PC-3 (cell line): ENCODE measurements at regions not wholly inside any gene's neighbourhood (a gene's known extent, or its start where the extent isn't known, plus 50 kb on each side); places are given as distances from the start of the nearest gene placed in this dataset.

Experiments
- ATAC-seq: fragments of 200-7000 bp; cut with Tn5 transposase; 2 replicates; pipeline ENCODE4 v1.9.1; 2020; ENCODE audit warnings: mild to moderate bottlenecking, moderate library complexity
- BruUV-seq: library from RNA; stranded (reverse); fragments of 400-500 nt; replicated peaks from 2 replicates; lab custom pipeline; 2021; lab: Mats Ljungman, UMichigan
- CTCF ChIA-PET: fragments of 300-600 bp; sonication (Branson Sonifier 250); formaldehyde crosslinking; loops from one replicate; lab custom pipeline; 2022; ENCODE audit warnings: antibody characterized with exemption; lab: Charles Lee
- POLR2A ChIA-PET: fragments of 300-600 bp; sonication (Branson Sonifier 250); formaldehyde crosslinking; loops from one replicate; lab custom pipeline; 2022; ENCODE audit warnings: antibody characterized with exemption; ENCODE audit not compliant: unreplicated experiment; lab: Charles Lee
- DNase-seq: peaks from one replicate; pipeline ENCODE4 v3.0.0-alpha.2; 2015
- H2AFZ ChIP-seq: fragments of 300-600 bp; sonication (generic); 2 replicates; pipeline ENCODE4 v1.6.0; 2016; ENCODE audit warnings: antibody characterized with exemption, low read length
- H3F3A ChIP-seq: fragments of 300-600 bp; sonication (generic); one replicate; pipeline ENCODE4 v1.6.0; 2017; ENCODE audit warnings: antibody characterized with exemption, low read length, control low read depth, mild to moderate bottlenecking; ENCODE audit not compliant: unreplicated experiment
- H3K27ac ChIP-seq: fragments of 300-600 bp; sonication (generic); 2 replicates; pipeline ENCODE4 v1.5.1; 2016; ENCODE audit warnings: mild to moderate bottlenecking, low read length
- H3K27me3 ChIP-seq: fragments of 300-600 bp; sonication (generic); 2 replicates; pipeline ENCODE4 v1.6.1; 2016; ENCODE audit warnings: low read length, mixed read lengths
- H3K36me3 ChIP-seq: fragments of 300-600 bp; sonication (generic); 2 replicates; pipeline ENCODE4 v1.6.1; 2016; ENCODE audit warnings: low read depth, mixed run types, low read length, mixed read lengths
- H3K4me1 ChIP-seq: fragments of 300-600 bp; sonication (generic); 2 replicates; pipeline ENCODE4 v1.5.1; 2016; ENCODE audit warnings: low read length; ENCODE audit not compliant: insufficient read depth
- H3K4me2 ChIP-seq: fragments of 300-600 bp; sonication (generic); 2 replicates; pipeline ENCODE4 v1.6.0; 2016; ENCODE audit warnings: low read length
- H3K4me3 ChIP-seq: fragments of 300-600 bp; sonication (generic); 2 replicates; pipeline ENCODE4 v1.5.1; 2016; ENCODE audit warnings: mild to moderate bottlenecking, low read length, mixed read lengths
- H3K79me2 ChIP-seq: fragments of 300-600 bp; sonication (generic); 2 replicates; pipeline ENCODE4 v1.6.1; 2017; ENCODE audit warnings: low read length, mixed read lengths
- H3K9ac ChIP-seq: fragments of 300-600 bp; sonication (generic); 2 replicates; pipeline ENCODE4 v1.6.0; 2016; ENCODE audit warnings: mild to moderate bottlenecking, low read length
- H3K9me2 ChIP-seq: fragments of 300-600 bp; sonication (generic); replicated peaks from 2 replicates; pipeline ENCODE4 v1.6.1; 2016; ENCODE audit warnings: mixed run types, low read length, mixed read lengths
- H3K9me3 ChIP-seq: fragments of 300-600 bp; sonication (generic); 2 replicates; pipeline ENCODE4 v1.6.1; 2016; ENCODE audit warnings: low read length, mixed read lengths
- H4K20me1 ChIP-seq: fragments of 300-600 bp; sonication (generic); 2 replicates; pipeline ENCODE4 v1.6.1; 2016; ENCODE audit warnings: low read length, mixed read lengths
- EZH2 ChIP-seq: fragments of 300-600 bp; sonication (generic); IDR thresholded peaks from one replicate; pipeline ENCODE4 v1.6.1; 2017; ENCODE audit warnings: antibody characterized with exemption, mild to moderate bottlenecking, low read length; ENCODE audit not compliant: unreplicated experiment
- EZH2phosphoT487 ChIP-seq: fragments of 300-600 bp; sonication (generic); IDR thresholded peaks from 2 replicates; pipeline ENCODE4 v1.6.1; 2018; ENCODE audit warnings: mild to moderate bottlenecking, antibody characterized with exemption, low read length, borderline replicate concordance
- intact Hi-C: fragments of 100-400 bp; cut with micrococcal nuclease; formaldehyde crosslinking; loops from 2 replicates; pipeline ENCODE4 v1.9.0; 2023
- TF ChIP-seq, protein P1 (sequence below): fragments of 300-600 bp; sonication (generic); conservative IDR thresholded peaks from 2 replicates; pipeline ENCODE4 v1.5.1; 2017; ENCODE audit warnings: antibody characterized with exemption, low read depth, mild to moderate bottlenecking, low read length

DNA sequence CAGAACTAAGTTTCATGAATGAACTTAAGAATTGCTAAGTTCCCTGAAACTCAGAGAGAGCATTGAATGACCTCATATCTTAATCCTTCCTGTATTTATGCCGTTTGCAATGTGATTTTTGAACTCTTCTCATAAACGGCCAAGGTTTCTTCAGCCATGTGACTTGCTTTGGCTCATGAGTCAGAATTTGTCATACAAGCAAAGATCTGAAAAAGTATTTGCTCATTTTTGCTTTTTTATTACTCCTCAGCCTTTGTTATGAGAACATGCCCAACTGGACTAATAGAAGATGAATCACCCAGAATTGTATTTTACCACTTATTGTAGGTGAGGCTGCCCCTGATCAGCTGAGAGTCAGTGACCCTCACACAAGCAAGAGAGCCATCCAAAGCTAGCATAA lies 693.8 kb downstream of the BCL11B start:
- CTCF ChIA-PET, result no interaction called here
- no peaks in the 10 kb centered on the region for H3K4me1 ChIP-seq
- no peak overlapping the region for H3K4me2 ChIP-seq
- POLR2A ChIA-PET, result no interaction called here
- no peaks in the 10 kb centered on the region for H3F3A ChIP-seq
- no peaks in the 10 kb centered on the region for H3K36me3 ChIP-seq
- BruUV-seq, result no TSS peak
- H3K9me3 ChIP-seq, result 0 out of 2 replicates have a peak, but pooled peaks cover 2% of the 10 kb centered on the region
- no peaks in the 10 kb centered on the region for H3K27me3 ChIP-seq
- H3K4me3 ChIP-seq, result no peak overlapping the region
- no peaks in the 10 kb centered on the region for H4K20me1 ChIP-seq
- H3K27ac ChIP-seq, result no peak overlapping the region
- TF ChIP-seq, protein P1, sequence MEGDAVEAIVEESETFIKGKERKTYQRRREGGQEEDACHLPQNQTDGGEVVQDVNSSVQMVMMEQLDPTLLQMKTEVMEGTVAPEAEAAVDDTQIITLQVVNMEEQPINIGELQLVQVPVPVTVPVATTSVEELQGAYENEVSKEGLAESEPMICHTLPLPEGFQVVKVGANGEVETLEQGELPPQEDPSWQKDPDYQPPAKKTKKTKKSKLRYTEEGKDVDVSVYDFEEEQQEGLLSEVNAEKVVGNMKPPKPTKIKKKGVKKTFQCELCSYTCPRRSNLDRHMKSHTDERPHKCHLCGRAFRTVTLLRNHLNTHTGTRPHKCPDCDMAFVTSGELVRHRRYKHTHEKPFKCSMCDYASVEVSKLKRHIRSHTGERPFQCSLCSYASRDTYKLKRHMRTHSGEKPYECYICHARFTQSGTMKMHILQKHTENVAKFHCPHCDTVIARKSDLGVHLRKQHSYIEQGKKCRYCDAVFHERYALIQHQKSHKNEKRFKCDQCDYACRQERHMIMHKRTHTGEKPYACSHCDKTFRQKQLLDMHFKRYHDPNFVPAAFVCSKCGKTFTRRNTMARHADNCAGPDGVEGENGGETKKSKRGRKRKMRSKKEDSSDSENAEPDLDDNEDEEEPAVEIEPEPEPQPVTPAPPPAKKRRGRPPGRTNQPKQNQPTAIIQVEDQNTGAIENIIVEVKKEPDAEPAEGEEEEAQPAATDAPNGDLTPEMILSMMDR, result no peak
- no peak for TF ChIP-seq EZH2phosphoT487
- no peak for TF ChIP-seq EZH2
- H2AFZ ChIP-seq, result no peak overlapping the region
- no peaks in the 10 kb centered on the region for H3K79me2 ChIP-seq
- DNase-seq (peak; percentile 32), ATAC-seq (no peak)
- H3K9me2 ChIP-seq, result no peaks in the 10 kb centered on the region
- intact Hi-C loops, result no loop called here
- no peak overlapping the region for H3K9ac ChIP-seq

DNA sequence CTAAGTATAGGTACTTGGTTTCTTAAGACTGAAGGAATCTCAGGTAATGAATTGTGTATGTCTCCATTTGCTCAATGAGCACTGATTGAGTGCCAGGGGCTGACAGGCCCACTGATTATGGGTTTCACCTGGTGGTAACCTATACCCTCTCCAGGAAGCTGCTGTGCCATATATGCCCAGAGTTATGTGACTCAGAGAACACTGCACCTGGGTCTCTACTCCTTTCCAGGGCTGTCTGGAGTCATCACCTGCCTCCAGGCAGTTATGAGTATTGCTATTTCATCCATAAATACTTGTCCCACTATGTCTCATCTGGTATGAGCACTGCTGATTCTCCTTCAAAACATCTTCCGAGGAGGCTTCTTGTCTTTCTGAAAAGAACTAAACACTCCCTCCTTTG lies 692.9 kb downstream of the BCL11B start:
- CTCF ChIA-PET, result no interaction called here
- POLR2A ChIA-PET, result no interaction called here
- no peak overlapping the region for H3K9ac ChIP-seq
- no peak overlapping the region for H3K27ac ChIP-seq
- H3F3A ChIP-seq, result no peaks in the 10 kb centered on the region
- H3K9me2 ChIP-seq, result no peaks in the 10 kb centered on the region
- intact Hi-C loops, result no loop called here
- TF ChIP-seq EZH2 (no peak), EZH2phosphoT487 (no peak)
- TF ChIP-seq, protein P1, result no peak
- no peak overlapping the region for H3K4me3 ChIP-seq
- no TSS peak for BruUV-seq
- H3K79me2 ChIP-seq, result no peaks in the 10 kb centered on the region
- H2AFZ ChIP-seq, result no peak overlapping the region
- H3K4me2 ChIP-seq, result no peak overlapping the region
- H3K4me1 ChIP-seq, result no peaks in the 10 kb centered on the region
- H3K9me3 ChIP-seq, result no peaks in the 10 kb centered on the region
- H4K20me1 ChIP-seq, result no peaks in the 10 kb centered on the region
- ATAC-seq, result no peak
- H3K36me3 ChIP-seq, result no peaks in the 10 kb centered on the region
- H3K27me3 ChIP-seq, result no peaks in the 10 kb centered on the region
- peak; percentile 1 for DNase-seq

DNA sequence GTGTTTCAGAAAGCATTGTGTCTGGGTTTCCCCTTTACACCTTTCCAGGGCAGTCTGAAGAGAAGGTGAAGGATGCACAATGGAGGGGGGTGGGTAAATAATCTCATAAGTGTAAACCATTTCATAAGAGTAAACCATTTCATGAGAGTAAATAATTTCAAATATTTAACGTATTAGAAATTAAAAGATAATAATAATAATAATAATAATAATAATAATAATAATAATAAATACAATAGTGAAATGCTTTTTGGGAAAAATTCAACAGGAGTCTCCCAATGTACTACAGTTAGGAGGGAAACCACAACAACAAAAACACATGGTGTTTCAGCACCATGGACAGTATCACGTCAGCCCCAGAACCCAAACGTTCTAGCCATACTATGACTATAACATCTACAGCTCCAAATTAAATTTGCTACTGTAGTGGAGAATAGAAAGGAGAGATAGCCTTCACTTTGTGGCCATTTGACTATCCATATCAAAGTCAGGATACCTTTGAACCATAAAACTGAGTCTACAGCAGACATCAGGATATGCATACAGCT lies 691.8 kb downstream of the BCL11B start:
- intact Hi-C loops, result no loop called here
- ChIA-PET CTCF (no interaction called here), POLR2A (no interaction called here)
- Histone ChIP-seq H3K9ac (no peak overlapping the region), H3K79me2 (no peaks in the 10 kb centered on the region), H2AFZ (no peak overlapping the region), H3K4me2 (no peak overlapping the region), H3K36me3 (no peaks in the 10 kb centered on the region), H3K9me3 (no peaks in the 10 kb centered on the region), H3F3A (no peaks in the 10 kb centered on the region), H3K27me3 (no peaks in the 10 kb centered on the region), H4K20me1 (no peaks in the 10 kb centered on the region), H3K27ac (no peak overlapping the region), H3K4me3 (no peak overlapping the region), H3K9me2 (no peaks in the 10 kb centered on the region), H3K4me1 (no peaks in the 10 kb centered on the region)
- DNase-seq (peak; percentile 16), ATAC-seq (no peak)
- no TSS peak for BruUV-seq
- TF ChIP-seq EZH2 (no peak), EZH2phosphoT487 (no peak)
- TF ChIP-seq, protein P1, result no peak
